GM18505 (cell line): ENCODE measurements at regions not wholly inside any gene's neighbourhood (a gene's known extent, or its start where the extent isn't known, plus 50 kb on each side); places are given as distances from the start of the nearest gene placed in this dataset.
"Not testable (repeated sequence)": the region's sequence is repeated elsewhere in the genome, so short reads cannot be mapped to it uniquely, and the experiment has no call there.

ENCODE experiments used
- ATAC-seq: cut with Tn5 transposase; IDR thresholded peaks from one replicate; pipeline ENCODE4 v1.9.1; 2021; ENCODE audit not compliant: unreplicated experiment
- POLR2A ChIP-seq: IDR thresholded peaks from 4 replicates; pipeline ENCODE4 v1.6.1; 2011; ENCODE audit warnings: borderline replicate concordance; ENCODE audit not compliant: insufficient read depth, insufficient read length; ENCODE audit errors: extremely low read depth

GRCh38 chr4:154907345-154908045, 126.4 kb downstream of the RBM46 start:
- ATAC-seq = not testable (repeated sequence)

- TF ChIP-seq POLR2A = no peak
- no peak for ATAC-seq
Observed at GRCh38 chr4:154908168-154908567, 127.1 kb downstream of the RBM46 start.

- no peak for TF ChIP-seq POLR2A
- no peak for ATAC-seq
Observed at GRCh38 chr4:154911097-154911496, 130.0 kb downstream of the RBM46 start.

- ATAC-seq = no peak
- TF ChIP-seq POLR2A = no peak
Observed at GRCh38 chr4:154911608-154912098, 130.6 kb downstream of the RBM46 start.

- ATAC-seq = no peak
- no peak for TF ChIP-seq POLR2A
Observed at GRCh38 chr4:154916068-154916467, 135.0 kb downstream of the RBM46 start.

GRCh38 chr4:154927126-154927680, 146.1 kb downstream of the RBM46 start:
- ATAC-seq = no peak
- no peak for TF ChIP-seq POLR2A

GRCh38 chr4:154928640-154929257, 147.7 kb downstream of the RBM46 start:
- no peak for ATAC-seq
- TF ChIP-seq POLR2A = no peak

GRCh38 chr4:154936873-154937272, 155.8 kb downstream of the RBM46 start:
- TF ChIP-seq POLR2A = no peak
- no peak for ATAC-seq

GRCh38 chr4:154939851-154940250, 158.8 kb downstream of the RBM46 start:
- ATAC-seq = no peak
- TF ChIP-seq POLR2A = no peak

- no peak for ATAC-seq
- no peak for TF ChIP-seq POLR2A
Observed at GRCh38 chr4:154942176-154942575, 161.1 kb downstream of the RBM46 start.

GRCh38 chr4:154944996-154945395, 163.9 kb downstream of the RBM46 start:
- ATAC-seq = no peak

GRCh38 chr4:154946113-154946512, 165.0 kb downstream of the RBM46 start:
- no peak for ATAC-seq
- TF ChIP-seq POLR2A = no peak

More at GRCh38 chr4:154944996-154945395, 163.9 kb downstream of the RBM46 start:
- no peak for TF ChIP-seq POLR2A

GRCh38 chr4:154953691-154954090, 172.6 kb downstream of the RBM46 start:
- TF ChIP-seq POLR2A = no peak

GRCh38 chr4:154954117-154954516, 173.0 kb downstream of the RBM46 start:
- TF ChIP-seq POLR2A = no peak
- no peak for ATAC-seq

More at GRCh38 chr4:154953691-154954090, 172.6 kb downstream of the RBM46 start:
- ATAC-seq = no peak
